ENCODE measurements at regions not wholly inside any gene's neighbourhood (a gene's known extent, or its start where the extent isn't known, plus 50 kb on each side); places are given as distances from the start of the nearest gene placed in this dataset.

DNA sequence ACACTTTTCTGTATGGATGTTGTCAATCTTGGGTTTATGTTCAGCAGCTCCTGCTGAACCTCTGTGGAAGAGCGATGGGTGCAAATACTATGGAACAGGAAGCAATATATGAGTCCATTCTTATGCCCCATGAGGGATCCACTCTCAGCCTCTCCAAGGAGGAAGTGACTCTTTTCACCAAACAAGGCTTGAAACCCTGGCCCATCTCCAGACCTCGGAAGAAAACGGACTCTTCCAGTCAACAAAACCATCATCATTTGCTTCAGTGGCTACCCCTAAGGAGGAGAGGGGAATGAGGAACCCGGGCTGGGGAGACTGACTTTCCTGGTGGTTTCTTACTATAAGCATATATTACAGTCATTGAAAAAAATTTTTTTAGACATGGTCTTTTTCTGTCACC is 206.2 kb downstream of the AXIN2 start:
- TF ChIP-seq POLR2A (IDR thresholded peaks at IDR 0.05), result no peak
- TF ChIP-seq, protein P1, sequence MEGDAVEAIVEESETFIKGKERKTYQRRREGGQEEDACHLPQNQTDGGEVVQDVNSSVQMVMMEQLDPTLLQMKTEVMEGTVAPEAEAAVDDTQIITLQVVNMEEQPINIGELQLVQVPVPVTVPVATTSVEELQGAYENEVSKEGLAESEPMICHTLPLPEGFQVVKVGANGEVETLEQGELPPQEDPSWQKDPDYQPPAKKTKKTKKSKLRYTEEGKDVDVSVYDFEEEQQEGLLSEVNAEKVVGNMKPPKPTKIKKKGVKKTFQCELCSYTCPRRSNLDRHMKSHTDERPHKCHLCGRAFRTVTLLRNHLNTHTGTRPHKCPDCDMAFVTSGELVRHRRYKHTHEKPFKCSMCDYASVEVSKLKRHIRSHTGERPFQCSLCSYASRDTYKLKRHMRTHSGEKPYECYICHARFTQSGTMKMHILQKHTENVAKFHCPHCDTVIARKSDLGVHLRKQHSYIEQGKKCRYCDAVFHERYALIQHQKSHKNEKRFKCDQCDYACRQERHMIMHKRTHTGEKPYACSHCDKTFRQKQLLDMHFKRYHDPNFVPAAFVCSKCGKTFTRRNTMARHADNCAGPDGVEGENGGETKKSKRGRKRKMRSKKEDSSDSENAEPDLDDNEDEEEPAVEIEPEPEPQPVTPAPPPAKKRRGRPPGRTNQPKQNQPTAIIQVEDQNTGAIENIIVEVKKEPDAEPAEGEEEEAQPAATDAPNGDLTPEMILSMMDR (IDR thresholded peaks at IDR 0.05), result no peak
